ENCODE measurements at regions not wholly inside any gene's neighbourhood (a gene's known extent, or its start where the extent isn't known, plus 50 kb on each side); places are given as distances from the start of the nearest gene placed in this dataset.
"Not testable (repeated sequence)": the region's sequence is repeated elsewhere in the genome, so short reads cannot be mapped to it uniquely, and the experiment has no call there.

- DNase-seq: no peak
These were observed 218.4 kb upstream of the KCND2 start for GRCh38 chr7:120054376-120055100.

DNA sequence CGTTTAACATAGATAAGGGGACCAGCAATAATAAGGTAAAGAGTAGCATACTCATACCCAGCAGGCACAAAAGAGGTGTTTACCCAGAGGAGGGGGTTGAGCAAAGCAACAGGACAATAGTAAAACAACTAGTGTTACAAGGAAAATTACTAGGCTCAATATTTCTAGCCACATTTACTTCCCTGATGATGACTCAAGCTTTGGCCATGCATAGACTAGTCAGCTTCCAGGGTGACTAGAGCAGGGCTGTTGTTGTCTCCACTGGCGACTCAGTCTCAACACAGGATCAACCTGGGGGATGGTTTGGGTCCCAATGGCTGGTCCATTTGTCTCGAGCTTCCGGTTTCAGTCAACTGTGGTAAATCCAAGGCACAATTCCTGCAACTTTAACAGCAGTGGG is 217.7 kb upstream of the KCND2 start:
- DNase-seq: no peak

DNA sequence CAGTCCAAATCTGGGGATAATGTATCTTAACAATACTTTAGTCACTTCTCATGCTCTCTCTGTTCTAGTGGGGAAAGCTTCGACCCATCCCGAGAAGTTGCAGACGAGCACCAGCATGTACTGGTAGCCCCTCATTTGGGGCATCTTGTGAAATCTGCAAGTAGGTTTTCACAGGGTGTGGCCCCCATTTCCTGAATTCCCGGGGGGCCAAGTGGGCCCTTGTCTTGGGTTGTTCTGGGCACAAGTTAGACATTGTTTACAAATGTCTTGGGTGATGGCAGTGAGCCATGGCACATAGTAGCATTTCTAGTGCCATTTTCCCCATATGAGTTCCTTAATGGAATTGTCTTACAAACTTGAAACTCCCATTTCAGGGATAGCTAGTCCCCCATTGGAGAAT is 216.7 kb upstream of the KCND2 start:
- no peak for DNase-seq

DNA sequence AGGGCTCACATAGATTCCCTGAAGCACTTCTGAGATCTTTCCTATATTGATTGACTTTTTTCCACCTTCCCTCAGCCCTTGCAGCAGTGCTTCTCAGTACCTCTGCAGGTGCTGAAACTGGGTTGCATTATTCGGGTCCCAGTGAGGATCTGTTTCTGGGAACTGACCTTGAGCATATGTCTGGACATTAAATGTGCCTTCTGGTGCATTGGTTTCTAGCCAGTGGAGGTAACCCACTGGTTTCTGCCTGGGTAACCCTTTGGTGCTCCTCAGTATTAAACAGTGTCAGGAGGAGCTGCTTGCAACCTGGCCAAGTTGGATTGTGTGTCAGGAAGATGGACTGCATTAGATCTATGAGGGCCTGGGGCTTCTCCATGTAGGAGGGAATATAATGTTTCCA is 213.3 kb upstream of the KCND2 start:
- no peak for DNase-seq

DNA sequence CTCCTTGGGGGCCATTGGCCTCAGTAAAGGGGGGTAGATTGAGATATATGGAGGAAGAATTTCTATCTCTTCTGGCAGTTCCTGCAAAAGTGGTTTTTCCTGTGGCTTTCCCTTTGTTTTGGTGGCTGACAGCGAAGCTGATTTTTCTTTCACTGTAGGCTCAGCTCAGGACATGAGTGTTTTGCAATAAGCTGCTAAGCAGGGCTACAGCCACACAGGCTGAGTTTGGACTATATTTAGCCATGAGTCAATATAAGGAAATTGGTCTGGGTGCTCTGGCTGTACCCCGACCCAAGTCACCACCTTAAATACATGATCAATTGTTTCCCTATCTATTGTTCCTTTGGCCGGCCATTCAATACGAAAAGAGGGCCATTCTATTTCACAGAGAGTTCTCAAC is 212.7 kb upstream of the KCND2 start:
- DNase-seq: no peak

DNA sequence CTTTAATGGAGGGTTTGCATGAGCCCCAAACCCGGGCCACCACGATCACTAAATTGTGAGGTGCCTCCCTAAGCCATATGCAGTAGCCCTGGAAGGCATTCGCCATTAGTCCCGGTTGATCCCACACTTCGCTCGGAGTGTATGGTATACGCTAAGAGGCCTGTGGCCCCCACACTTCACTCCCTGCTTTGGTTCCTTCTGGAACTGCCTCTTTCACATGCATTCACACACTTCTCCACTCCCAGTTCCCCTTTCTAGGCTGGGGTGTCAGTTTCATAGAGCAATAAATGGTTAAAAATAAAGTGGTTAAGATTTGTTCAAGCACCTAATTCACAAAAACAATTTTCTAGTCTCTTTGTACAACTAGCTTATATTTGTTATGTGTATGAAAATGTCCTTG is 212.1 kb upstream of the KCND2 start:
- no peak for DNase-seq

- no peak for DNase-seq
These were observed 208.4 kb upstream of the KCND2 start for GRCh38 chr7:120064565-120064964.

DNA sequence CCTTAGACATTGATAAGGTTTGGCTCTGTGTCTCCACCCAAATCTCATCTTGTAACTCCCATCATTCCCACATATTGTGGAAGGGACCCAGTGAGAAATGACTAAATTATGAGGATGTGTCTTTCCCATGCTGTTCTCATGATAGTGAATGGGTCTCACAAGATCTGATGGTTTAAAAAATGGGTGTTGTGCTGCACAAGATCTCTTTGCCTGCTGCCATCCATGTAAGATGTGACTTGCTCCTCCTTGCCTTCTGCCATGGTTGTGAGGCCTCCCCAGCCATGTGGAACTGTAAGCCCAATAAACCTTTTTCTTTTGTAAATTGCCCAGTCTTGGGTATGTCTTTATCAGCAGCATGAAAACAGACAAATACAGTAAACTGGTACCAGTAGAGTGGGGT is 206.1 kb upstream of the KCND2 start:
- not testable (repeated sequence) for DNase-seq

DNA sequence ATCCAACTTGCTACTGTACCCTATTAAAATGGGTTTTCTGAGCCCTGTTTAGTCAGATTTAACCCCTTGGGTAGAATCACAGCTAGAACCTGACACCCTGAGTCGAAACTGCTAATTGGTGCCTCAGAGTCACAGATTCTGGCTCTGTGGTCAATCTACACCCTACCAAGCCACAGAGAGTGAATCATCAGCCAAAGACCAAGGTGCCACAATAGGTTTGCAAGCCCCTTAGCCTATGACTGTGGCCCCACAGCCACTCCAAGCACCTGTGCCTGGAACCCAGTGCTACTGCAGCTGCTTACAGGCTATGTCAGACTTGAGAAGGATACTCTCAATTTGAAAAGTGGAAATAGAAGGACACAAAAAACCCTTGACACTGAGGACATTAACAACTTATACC is 202.8 kb upstream of the KCND2 start:
- DNase-seq: no peak

DNA sequence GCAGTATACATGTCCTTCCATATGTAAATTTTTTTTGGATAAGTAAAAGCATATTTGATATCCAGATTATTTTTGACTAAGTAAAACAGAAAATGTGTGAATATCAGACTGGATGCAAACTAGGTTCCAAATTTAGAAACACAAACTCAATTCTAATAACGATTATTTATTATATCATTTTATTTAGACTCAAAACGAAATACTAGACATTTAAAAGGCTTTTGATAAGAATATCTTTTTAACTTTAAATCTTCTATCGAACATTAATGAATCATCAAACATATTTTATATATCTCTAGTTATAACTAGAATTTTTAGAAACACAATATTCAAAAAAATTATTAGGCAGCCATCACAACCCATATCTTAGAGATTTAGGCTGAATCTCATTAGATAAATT is 195.2 kb upstream of the KCND2 start:
- DNase-seq: no peak

- no peak for DNase-seq
These were observed 194.0 kb upstream of the KCND2 start for GRCh38 chr7:120079022-120079421.

GRCh38 chr7:120079704-120080103 is 193.3 kb upstream of the KCND2 start:
- DNase-seq: no peak

GRCh38 chr7:120086468-120086867 is 186.5 kb upstream of the KCND2 start:
- not testable (repeated sequence) for DNase-seq

GRCh38 chr7:120089968-120090367 is 183.0 kb upstream of the KCND2 start:
- no peak for DNase-seq

GRCh38 chr7:120091807-120092206 is 181.2 kb upstream of the KCND2 start:
- DNase-seq: no peak

GRCh38 chr7:120097020-120097419 is 176.0 kb upstream of the KCND2 start:
- DNase-seq: no peak

- no peak for DNase-seq
These were observed 175.2 kb upstream of the KCND2 start for GRCh38 chr7:120097774-120098173.

DNA sequence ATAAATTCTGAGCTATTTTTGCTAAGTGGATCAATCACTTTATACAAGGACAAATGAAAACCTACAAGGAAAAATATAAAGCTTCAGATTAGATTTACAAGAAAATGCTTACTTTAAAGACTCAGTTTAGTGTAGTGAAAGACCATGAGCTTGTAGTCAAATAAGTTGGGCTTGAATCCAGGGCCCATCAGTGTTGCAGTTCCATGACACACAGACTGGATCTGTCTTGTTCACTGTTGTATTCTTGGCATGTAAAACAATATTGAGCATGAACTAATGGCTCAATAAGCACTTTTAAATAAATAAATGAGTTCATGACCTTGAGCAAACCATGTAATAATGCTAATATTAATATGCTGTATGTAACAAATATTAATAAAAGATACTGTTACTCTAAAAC is 164.6 kb upstream of the KCND2 start:
- DNase-seq: no peak

GRCh38 chr7:120110169-120110568 is 162.8 kb upstream of the KCND2 start:
- peak; percentile 4 for DNase-seq

- DNase-seq: no peak
These were observed 158.3 kb upstream of the KCND2 start for GRCh38 chr7:120114626-120115025.

DNA sequence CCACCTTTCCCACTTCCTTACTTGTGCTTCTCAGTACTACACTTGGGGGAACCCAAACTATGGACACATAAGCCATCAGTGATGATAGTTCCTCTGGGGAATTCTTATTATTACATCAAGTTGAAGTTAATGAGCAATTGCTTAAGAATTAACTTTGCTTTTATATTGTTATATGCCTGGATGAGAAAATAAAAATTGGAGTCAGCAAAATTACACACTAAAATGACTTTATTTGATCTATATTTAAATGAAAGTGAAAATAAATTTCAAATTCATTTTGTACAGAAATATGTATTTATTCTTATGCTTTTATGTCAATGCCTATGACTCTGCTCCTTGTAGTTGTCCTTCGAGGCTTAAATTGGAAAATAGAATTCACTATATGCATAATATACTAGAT is 149.4 kb upstream of the KCND2 start:
- no peak for DNase-seq

DNA sequence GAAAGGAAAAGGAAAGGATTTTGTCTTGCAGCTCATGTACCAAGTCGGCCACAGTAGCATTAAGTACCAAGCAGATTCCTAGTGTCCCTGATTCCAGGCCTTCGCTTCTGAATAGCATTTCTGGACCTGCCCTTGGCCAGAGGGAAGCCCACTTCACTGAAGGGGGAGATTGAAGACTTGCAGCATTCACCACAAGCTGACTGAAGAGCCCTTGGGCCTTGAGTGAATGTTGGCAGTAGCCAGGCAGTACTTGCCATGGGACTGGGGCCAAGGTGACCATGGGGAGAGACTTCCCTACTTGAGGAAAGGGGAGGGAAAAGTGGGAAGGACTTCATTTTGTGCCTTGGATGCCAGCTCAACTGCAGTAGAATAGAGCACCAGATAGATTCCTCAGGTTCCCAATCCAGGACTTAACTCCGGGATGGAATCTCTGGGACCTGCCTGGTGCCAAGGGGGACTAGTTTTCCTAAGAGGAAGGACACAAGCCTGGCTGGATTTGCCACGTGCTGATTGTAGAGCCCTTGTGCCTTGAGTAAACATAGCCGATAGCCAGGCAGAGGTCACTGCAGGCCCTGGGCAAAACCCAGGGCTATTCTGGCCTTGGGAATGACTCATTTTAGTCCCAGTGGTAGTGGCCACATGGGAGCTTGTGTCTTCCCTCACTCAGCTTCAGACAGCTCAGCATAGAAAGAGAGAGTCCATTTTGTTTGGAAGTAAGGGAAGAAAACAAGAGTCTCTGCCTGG is 141.7 kb upstream of the KCND2 start:
- no peak for DNase-seq

DNA sequence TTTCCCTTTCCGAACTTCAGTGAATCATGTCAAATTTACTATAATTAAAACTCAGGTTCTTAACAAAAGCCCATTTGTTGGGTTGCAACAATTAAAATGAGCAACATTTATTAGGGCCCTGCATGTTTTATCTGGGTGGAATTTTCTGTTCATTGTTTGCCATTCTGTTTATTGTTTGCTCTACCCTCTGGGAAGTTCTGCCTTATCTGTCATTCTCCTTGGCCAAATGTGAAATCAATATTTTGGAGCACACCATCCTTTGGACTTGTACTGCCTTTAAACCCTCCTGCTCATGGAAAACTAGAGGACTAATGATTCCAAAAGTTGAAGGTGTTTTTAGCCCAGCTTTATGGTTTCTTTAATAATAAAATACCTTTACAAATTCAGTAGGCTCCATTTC is 134.5 kb upstream of the KCND2 start:
- no peak for DNase-seq

DNA sequence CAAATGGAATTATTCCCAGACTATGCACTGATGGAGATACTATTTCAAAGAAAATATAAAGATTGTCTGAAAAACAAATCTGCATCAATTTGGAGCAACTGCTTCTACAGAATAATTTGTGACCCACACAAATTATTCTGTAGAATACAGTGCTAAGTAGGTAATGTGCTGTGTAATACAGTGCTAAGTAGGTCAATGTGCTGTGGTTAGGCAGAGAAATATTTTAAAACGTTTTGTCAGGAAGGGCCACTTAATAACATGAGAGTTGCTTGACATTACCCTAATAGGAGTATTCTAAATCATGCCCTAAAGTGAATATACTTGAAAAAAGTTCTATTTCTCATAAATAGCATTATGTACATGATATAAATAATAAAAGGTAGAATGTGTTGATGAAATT is 116.5 kb upstream of the KCND2 start:
- no peak for DNase-seq

DNA sequence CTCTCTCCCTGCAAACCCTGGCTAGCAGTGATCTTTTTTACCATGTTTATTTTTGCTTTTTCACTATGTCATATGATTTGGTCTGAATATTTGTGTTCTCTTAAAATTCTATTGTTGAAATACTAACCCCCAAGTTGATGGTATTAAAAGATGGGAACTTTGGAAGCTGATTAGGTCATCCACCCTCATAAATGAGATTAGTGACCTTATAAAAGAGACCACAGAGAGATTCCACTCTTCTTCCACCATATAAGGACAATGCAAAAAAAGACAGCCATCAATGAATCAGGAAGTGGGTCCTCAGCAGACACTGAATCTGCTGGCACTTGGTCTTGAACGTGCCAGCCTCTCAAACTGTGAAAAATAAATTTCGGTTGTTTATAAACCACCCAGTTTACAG is 112.8 kb upstream of the KCND2 start:
- no peak for DNase-seq
